ENCODE measurements at regions not wholly inside any gene's neighbourhood (a gene's known extent, or its start where the extent isn't known, plus 50 kb on each side); places are given as distances from the start of the nearest gene placed in this dataset.

GRCh38 chr3:168532135-168532534 lies 436.4 kb upstream of the GOLIM4 start:
- TF ChIP-seq CTCF (IDR thresholded peaks at IDR 0.05; ENCODE audit: insufficient read depth, low read length) (no peak), GABPA (IDR thresholded peaks at IDR 0.05; ENCODE audit: low read depth) (no peak), POLR2AphosphoS5 (IDR thresholded peaks at IDR 0.05; ENCODE audit: low read depth) (no peak)
- TF ChIP-seq, protein P1, sequence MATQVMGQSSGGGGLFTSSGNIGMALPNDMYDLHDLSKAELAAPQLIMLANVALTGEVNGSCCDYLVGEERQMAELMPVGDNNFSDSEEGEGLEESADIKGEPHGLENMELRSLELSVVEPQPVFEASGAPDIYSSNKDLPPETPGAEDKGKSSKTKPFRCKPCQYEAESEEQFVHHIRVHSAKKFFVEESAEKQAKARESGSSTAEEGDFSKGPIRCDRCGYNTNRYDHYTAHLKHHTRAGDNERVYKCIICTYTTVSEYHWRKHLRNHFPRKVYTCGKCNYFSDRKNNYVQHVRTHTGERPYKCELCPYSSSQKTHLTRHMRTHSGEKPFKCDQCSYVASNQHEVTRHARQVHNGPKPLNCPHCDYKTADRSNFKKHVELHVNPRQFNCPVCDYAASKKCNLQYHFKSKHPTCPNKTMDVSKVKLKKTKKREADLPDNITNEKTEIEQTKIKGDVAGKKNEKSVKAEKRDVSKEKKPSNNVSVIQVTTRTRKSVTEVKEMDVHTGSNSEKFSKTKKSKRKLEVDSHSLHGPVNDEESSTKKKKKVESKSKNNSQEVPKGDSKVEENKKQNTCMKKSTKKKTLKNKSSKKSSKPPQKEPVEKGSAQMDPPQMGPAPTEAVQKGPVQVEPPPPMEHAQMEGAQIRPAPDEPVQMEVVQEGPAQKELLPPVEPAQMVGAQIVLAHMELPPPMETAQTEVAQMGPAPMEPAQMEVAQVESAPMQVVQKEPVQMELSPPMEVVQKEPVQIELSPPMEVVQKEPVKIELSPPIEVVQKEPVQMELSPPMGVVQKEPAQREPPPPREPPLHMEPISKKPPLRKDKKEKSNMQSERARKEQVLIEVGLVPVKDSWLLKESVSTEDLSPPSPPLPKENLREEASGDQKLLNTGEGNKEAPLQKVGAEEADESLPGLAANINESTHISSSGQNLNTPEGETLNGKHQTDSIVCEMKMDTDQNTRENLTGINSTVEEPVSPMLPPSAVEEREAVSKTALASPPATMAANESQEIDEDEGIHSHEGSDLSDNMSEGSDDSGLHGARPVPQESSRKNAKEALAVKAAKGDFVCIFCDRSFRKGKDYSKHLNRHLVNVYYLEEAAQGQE (IDR thresholded peaks at IDR 0.05; ENCODE audit: insufficient replicate concordance, low read depth) = no peak

Measured in HL-60 (cell line).